HG03342 (cell line): ENCODE measurements at regions not wholly inside any gene's neighbourhood (a gene's known extent, or its start where the extent isn't known, plus 50 kb on each side); places are given as distances from the start of the nearest gene placed in this dataset.

Source experiments
- ATAC-seq: cut with Tn5 transposase; IDR thresholded peaks from one replicate; pipeline ENCODE4 v1.9.1; 2021; ENCODE audit warnings: mild to moderate bottlenecking, moderate library complexity; ENCODE audit not compliant: unreplicated experiment

- no peak for ATAC-seq
Observed at GRCh38 chr13:34512817-34513216, 429.3 kb upstream of the NBEA start.

GRCh38 chr13:34513526-34513925, 428.5 kb upstream of the NBEA start:
- ATAC-seq, result no peak

DNA sequence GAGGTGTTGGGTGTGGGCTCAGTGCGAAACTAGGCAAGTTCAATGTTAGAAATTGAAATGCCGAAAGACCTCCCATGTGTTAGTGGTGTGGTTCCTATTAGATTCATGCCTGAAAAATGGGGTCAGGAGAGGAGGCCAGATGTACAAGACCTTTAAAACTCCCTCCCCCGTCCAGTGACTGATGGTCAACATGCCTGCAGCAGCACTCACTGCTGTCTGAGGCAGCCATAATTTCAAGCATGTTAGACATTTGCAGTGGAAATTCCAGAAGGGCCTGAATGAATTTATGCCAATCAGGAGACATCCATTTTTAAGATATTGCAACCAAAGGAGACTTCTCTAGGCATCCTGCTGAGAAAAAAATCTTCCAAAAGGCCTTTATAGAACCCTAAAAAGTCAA, 426.9 kb upstream of the NBEA start:
- no peak for ATAC-seq

GRCh38 chr13:34521171-34521570, 420.9 kb upstream of the NBEA start:
- ATAC-seq, result no peak

DNA sequence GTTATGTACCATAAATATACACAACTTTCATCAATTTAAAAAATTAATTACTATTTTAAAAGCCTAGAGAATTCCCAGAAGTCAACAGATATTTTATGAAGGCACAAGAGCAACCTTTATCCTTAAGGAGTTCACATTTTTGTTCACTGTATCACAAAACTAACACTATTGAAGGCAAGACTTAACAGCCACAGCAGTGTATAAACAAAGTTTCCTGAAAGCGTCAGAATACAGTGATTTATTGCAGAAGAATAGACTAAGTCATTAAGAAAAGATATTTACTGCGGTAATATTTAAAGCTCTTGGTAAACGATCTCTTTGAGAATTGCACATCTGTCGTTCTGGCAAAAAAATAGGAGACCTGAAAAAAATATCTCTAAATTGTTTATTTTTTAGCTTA, 419.3 kb upstream of the NBEA start:
- no peak for ATAC-seq

GRCh38 chr13:34523406-34523805, 418.7 kb upstream of the NBEA start:
- ATAC-seq, result no peak

DNA sequence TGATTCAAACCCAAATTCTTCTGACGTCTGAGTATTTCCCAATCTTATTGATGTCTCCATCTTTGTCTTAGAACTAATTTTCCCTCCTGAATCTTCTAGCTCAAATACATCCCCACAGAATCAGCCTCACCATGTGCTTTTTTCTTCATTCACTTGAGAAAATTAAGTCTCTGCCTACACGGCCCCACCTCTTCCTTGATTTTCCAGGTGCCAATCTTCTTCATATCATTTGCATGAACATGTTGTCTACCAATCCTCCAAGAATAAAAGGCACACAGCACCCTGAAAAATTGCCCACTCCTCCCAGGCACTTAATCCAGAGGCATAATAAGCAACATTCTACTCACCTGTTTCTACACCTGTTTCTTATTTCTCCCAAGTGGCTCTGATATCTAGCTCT, 408.1 kb upstream of the NBEA start:
- no peak for ATAC-seq

GRCh38 chr13:34542321-34542720, 399.7 kb upstream of the NBEA start:
- ATAC-seq, result no peak

DNA sequence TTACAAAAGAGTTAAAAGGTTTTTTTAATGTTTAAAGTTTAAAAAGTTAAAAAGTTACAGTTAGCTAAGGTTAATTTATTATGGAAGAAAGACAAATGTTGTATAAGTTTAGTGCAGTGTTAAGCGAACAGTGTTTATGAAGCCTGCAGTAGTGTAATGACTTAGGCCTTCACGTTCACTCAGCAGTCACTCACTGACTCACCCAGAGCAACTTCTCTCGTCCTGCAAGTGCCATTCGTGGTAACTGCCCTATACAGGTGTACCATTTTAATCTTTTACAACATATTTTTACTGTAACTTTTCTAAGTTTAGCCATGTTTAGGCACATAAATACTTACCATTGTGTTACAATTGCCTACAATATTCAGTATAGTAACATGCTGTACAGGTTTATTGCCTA, 398.2 kb upstream of the NBEA start:
- no peak for ATAC-seq

- no peak for ATAC-seq
Observed at GRCh38 chr13:34545461-34545860, 396.6 kb upstream of the NBEA start.

DNA sequence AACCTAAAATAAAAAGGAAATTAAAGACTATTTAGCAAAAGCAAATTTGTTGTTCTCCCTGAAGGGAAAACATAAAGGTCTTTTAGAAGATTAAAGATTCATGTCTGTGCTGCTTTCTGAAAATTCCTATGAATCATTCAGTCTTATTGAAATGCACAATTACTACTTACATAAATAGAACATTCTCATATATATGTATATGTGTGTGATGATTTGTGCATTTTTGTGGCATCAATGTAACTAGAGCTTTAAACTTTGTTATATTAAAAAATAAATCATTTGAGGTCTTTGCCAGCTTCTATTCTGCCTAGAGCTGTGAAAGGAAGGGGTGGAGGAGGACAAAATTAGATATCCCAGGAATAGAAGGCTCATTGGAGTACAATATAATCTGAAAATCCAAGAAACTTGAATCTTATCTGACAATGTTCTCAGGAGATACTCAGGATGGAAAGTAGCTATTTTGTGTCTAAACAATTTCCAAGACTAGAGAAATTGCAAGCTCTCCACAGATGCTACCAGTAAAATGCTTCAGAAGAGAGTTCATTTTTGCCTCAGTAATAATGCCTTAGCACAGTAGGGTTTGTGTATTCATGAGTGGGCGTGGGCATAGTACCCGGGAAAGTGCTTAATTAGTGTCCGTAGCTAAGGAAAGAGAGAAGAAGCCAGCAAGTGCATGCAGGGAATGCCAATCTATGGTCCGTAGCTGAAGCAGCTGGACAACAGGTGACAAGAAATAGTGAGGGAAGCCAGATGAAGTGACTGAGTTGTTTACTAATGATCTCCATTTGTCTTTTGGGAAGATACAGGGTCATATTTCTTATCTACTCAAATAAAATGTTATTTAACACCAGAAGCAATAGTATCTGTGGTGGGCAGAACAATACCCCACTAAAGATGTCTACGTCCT, 395.5 kb upstream of the NBEA start:
- no peak for ATAC-seq

DNA sequence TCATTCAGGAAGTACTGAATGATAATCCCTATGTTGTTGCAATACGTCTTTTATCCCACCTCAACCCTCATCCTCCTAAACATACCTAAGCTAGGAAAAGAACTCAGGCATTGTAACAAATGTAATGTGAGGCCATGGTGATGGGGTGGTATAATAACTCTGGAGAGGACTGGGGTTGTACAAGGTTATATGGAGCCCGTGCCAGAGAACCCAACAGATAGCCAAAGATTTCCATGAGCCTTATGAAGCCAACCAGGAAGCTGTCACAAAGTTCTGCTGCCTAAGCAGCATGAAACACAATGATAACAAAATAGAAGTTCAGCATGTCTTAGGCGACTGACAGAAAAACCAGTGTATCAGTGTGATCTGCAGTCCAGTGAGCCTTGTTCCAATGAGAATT, 394.1 kb upstream of the NBEA start:
- no peak for ATAC-seq

- no peak for ATAC-seq
Observed at GRCh38 chr13:34553376-34553775, 388.7 kb upstream of the NBEA start.

DNA sequence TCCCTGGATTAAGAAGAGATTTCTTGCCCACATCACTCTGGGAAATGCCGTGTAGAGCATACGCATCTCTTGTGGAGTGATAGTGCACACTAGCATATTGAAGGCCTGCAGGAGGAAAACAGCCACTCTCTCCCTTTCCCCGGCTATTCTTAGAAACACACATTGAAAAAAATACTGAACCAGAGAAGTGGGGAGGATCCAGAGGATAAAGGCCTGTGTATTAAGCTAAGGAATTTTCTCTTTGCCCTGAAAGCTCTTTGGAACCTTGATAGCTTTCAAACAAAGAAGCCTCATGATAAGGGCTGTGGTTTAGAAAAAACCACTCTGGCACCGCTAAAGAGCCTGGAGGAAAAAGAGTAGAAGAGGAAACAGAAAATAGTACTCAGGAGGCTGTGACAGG, 386.1 kb upstream of the NBEA start:
- no peak for ATAC-seq

DNA sequence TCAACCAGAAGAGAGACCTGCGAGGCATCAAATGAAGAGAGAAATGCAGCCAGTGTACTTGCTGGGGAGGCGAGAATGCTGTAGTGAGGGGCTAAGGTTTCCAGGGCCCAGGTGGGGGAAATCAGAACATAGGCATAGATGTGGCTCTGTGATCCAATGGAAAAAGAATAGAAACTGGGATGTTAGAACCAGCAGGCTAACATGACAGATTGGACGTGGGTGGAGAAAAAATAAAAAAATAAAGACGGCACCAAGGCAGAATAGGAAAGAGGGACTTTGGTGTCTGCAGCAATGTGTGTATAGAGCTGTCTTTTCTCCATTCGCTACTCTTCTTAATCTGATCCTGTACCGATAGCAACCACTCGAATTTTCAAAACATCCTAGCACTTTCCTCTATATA, 381.0 kb upstream of the NBEA start:
- no peak for ATAC-seq

DNA sequence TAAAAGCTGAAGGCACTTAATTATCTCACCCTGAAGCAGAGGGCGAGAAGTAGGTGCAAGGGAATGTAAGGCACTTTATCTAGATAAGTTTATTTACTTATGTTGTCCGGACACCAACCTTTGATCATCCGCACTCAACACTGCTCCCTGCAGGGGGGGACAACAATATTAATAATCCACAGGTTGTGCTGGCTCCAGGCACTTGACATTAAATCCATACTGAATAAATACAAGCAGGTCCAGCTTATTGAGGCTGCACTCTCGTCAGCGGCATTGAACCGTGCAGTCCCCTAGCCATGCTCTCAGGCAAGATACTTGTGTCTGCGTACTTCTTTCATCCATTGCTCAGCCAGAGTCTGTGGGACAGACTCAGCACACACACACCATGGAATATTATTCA, 374.5 kb upstream of the NBEA start:
- ATAC-seq, result no peak

- no peak for ATAC-seq
Observed at GRCh38 chr13:34570698-34571353, 371.2 kb upstream of the NBEA start.

DNA sequence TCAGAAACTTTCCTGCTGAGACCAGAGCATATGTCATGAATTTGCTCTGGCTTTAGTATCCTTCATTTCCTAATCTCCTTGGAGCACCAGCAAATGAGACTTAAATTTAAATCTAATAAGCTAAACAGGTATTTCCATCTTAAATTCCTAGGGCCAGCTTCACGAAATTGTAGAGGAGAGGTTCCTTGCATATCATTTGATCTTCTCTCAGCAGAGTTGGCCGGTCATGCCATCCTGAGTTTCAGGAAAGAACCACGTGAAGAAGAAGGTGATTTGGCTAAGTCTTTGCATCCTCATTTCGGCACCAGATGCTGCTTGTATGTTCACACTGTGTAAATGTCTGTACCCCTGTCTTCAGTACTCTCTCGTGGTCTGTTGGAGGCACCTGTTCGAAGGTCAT, 370.4 kb upstream of the NBEA start:
- no peak for ATAC-seq

- ATAC-seq, result no peak
Observed at GRCh38 chr13:34577051-34577450, 365.0 kb upstream of the NBEA start.

GRCh38 chr13:34578471-34578870, 363.6 kb upstream of the NBEA start:
- no peak for ATAC-seq

DNA sequence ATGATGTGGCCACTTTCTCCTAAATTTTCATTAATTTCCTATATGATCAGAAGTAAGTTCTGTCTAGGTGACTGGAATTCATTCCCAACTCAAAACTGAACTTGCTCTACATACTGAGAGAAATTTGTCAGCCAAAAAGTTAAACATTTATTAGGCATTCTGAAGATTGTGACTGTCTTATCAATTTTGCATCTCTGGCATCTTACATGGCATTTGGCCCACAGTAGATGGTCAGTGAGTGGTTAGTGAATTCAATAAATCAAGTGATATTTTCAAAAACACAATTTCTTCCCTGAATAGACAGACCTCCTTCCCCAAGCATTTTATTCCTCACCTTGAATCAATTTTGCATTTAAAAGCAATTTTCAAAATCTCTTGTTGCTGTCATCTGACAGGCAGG, 363.2 kb upstream of the NBEA start:
- ATAC-seq, result no peak

- no peak for ATAC-seq
Observed at GRCh38 chr13:34583181-34583580, 358.9 kb upstream of the NBEA start.
